OCI-LY3 (cell line): ENCODE measurements at regions not wholly inside any gene's neighbourhood (a gene's known extent, or its start where the extent isn't known, plus 50 kb on each side); places are given as distances from the start of the nearest gene placed in this dataset.

Experiments used
- H2AFZ ChIP-seq: fragments of 200-600, 300-600 bp; shearing (Covaris generic); 2 replicates; pipeline ENCODE4 v1.6.0; 2014; ENCODE audit warnings: antibody characterized with exemption, low read depth, low read length
- H3K27ac ChIP-seq: fragments of 200-600, 300-600 bp; sonication (generic); 2 replicates; pipeline ENCODE4 v1.5.1; 2014; ENCODE audit warnings: mild to moderate bottlenecking, low read length, moderate library complexity, mixed read lengths
- H3K27me3 ChIP-seq: fragments of 200-600, 300-600 bp; sonication (generic); 2 replicates; pipeline ENCODE4 v1.6.1; 2014; ENCODE audit warnings: low read depth, low read length, mixed read lengths
- H3K36me3 ChIP-seq: fragments of 200-600, 300-600 bp; sonication (generic); replicated peaks from 2 replicates; pipeline ENCODE3; 2014; ENCODE audit warnings: low read depth, low read length, mixed read lengths
- H3K4me1 ChIP-seq: fragments of 300-600, 200-600 bp; sonication (generic); 2 replicates; pipeline ENCODE4 v1.6.1; 2014; ENCODE audit warnings: low read length, mixed read lengths
- H3K4me2 ChIP-seq: fragments of 200-600, 300-600 bp; sonication (generic); 2 replicates; pipeline ENCODE4 v1.6.1; 2014; ENCODE audit warnings: low read length, mixed read lengths
- H3K4me3 ChIP-seq: fragments of 300-600, 200-600 bp; sonication (generic); 2 replicates; pipeline ENCODE4 v1.5.1; 2014; ENCODE audit warnings: antibody characterized with exemption, mild to moderate bottlenecking, low read length, moderate library complexity
- H3K79me2 ChIP-seq: fragments of 300-600, 200-600 bp; shearing (Covaris generic); 2 replicates; pipeline ENCODE4 v1.6.1; 2014; ENCODE audit warnings: mild to moderate bottlenecking, low read length, mixed read lengths
- H3K9ac ChIP-seq: fragments of 300-600, 200-600 bp; shearing (Covaris generic); 2 replicates; pipeline ENCODE4 v1.6.0; 2014; ENCODE audit warnings: mild to moderate bottlenecking, low read length, moderate library complexity
- H3K9me3 ChIP-seq: fragments of 200-600, 300-600 bp; shearing (Covaris generic); 2 replicates; pipeline ENCODE4 v1.6.1; 2014; ENCODE audit warnings: low read length, mixed read lengths; ENCODE audit not compliant: insufficient read depth
- H4K20me1 ChIP-seq: fragments of 200-600, 300-600 bp; sonication (generic); 2 replicates; pipeline ENCODE4 v1.6.1; 2016; ENCODE audit warnings: low read length, mixed read lengths; ENCODE audit not compliant: insufficient read depth
- CTCF ChIP-seq: fragments of 200-600, 300-600 bp; sonication (generic); IDR thresholded peaks from 2 replicates; pipeline ENCODE4 v1.5.1; 2014; ENCODE audit warnings: antibody characterized with exemption, low read length, low read depth
- EZH2phosphoT487 ChIP-seq: fragments of 200-600 bp; shearing (Covaris generic); IDR thresholded peaks from 2 replicates; pipeline ENCODE4 v1.6.1; 2018; ENCODE audit warnings: antibody characterized with exemption, mixed run types, low read depth

GRCh38 chr1:208597571-208597970 is 353.4 kb upstream of the PLXNA2 start:
- Histone ChIP-seq H3K4me2 (no peak overlapping the region), H3K36me3 (no peaks in the 10 kb centered on the region), H3K4me3 (no peak overlapping the region), H4K20me1 (no peaks in the 10 kb centered on the region), H3K4me1 (peaks cover 10% of the 10 kb centered on the region), H2AFZ (no peak overlapping the region), H3K27me3 (peaks cover 1% of the 10 kb centered on the region; the same call in 1 of the 2 replicates), H3K27ac (no peak overlapping the region), H3K9me3 (no peaks in the 10 kb centered on the region), H3K79me2 (no peaks in the 10 kb centered on the region), H3K9ac (no peak overlapping the region)
- no peak for TF ChIP-seq CTCF
- no peak for TF ChIP-seq EZH2phosphoT487

GRCh38 chr1:208598021-208598420 is 353.8 kb upstream of the PLXNA2 start:
- Histone ChIP-seq H3K9ac (no peak overlapping the region), H3K27me3 (peaks cover 6% of the 10 kb centered on the region; the same call in 1 of the 2 replicates), H4K20me1 (no peaks in the 10 kb centered on the region; the same call in 1 of the 2 replicates), H3K79me2 (no peaks in the 10 kb centered on the region), H3K4me2 (no peak overlapping the region), H3K27ac (no peak overlapping the region), H3K4me3 (no peak overlapping the region), H2AFZ (no peak overlapping the region), H3K36me3 (no peaks in the 10 kb centered on the region), H3K4me1 (peaks cover 9% of the 10 kb centered on the region), H3K9me3 (no peaks in the 10 kb centered on the region)
- TF ChIP-seq CTCF (no peak), EZH2phosphoT487 (no peak)

GRCh38 chr1:208599063-208599462 is 354.9 kb upstream of the PLXNA2 start:
- H3K4me1 ChIP-seq, result peaks cover 20% of the 10 kb centered on the region
- no peaks in the 10 kb centered on the region for H3K36me3 ChIP-seq
- no peaks in the 10 kb centered on the region for H3K9me3 ChIP-seq
- no peaks in the 10 kb centered on the region for H3K79me2 ChIP-seq
- no peaks in the 10 kb centered on the region; the same call in 1 of the 2 replicates for H4K20me1 ChIP-seq
- H3K9ac ChIP-seq, result no peak overlapping the region
- no peak overlapping the region for H2AFZ ChIP-seq
- no peak overlapping the region for H3K4me3 ChIP-seq
- H3K27ac ChIP-seq, result no peak overlapping the region
- TF ChIP-seq CTCF (no peak), EZH2phosphoT487 (no peak)
- H3K4me2 ChIP-seq, result no peak overlapping the region
- H3K27me3 ChIP-seq, result peaks cover 7% of the 10 kb centered on the region; the same call in 1 of the 2 replicates

GRCh38 chr1:208600456-208601190 is 356.4 kb upstream of the PLXNA2 start:
- Histone ChIP-seq H3K27ac (no peak overlapping the region), H3K36me3 (no peaks in the 10 kb centered on the region), H3K79me2 (no peaks in the 10 kb centered on the region), H3K4me3 (no peak overlapping the region), H3K27me3 (peaks cover 7% of the 10 kb centered on the region; the same call in 1 of the 2 replicates), H3K4me2 (no peak overlapping the region), H2AFZ (no peak overlapping the region), H3K4me1 (peaks cover 31% of the 10 kb centered on the region), H3K9ac (no peak overlapping the region), H3K9me3 (no peaks in the 10 kb centered on the region), H4K20me1 (no peaks in the 10 kb centered on the region; the same call in 1 of the 2 replicates)
- TF ChIP-seq CTCF (no peak), EZH2phosphoT487 (no peak)
